Subcutaneous abdominal adipose tissue (tissue), 5 donors: ENCODE measurements at regions not wholly inside any gene's neighbourhood (a gene's known extent, or its start where the extent isn't known, plus 50 kb on each side); places are given as distances from the start of the nearest gene placed in this dataset.

ENCODE experiments used
- H3K27ac ChIP-seq: one replicate; pipeline ENCODE4 v1.7.0; 2013; ENCODE audit warnings: low read depth, mild to moderate bottlenecking, inconsistent platforms, low read length, moderate library complexity
- H3K27me3 ChIP-seq, 5 donors: one replicate each; pipeline ENCODE4 v1.7.0; 2013; ENCODE audit warnings: low read length in 5 of 5, inconsistent platforms in 1 of 5; ENCODE audit not compliant: control insufficient read depth in 5 of 5, insufficient read depth in 4 of 5
- H3K36me3 ChIP-seq, 5 donors: one replicate each; pipeline ENCODE4 v1.7.0; 2013; ENCODE audit warnings: low read length in 5 of 5; ENCODE audit not compliant: control insufficient read depth in 5 of 5, insufficient read depth in 5 of 5
- H3K4me1 ChIP-seq, 5 donors: one replicate each; pipeline ENCODE4 v1.7.0; 2013; ENCODE audit warnings: low read length in 5 of 5, mild to moderate bottlenecking in 3 of 5, moderate library complexity in 1 of 5; ENCODE audit not compliant: control insufficient read depth in 5 of 5, insufficient read depth in 5 of 5
- H3K4me3 ChIP-seq, 5 donors: one replicate each; pipeline ENCODE4 v1.7.0; 2013; ENCODE audit warnings: low read length in 5 of 5, low read depth in 1 of 5
- H3K9ac ChIP-seq, 5 donors: one replicate each; pipeline ENCODE4 v1.7.0; 2013; ENCODE audit warnings: low read length in 5 of 5, mild to moderate bottlenecking in 4 of 5, moderate library complexity in 3 of 5
- H3K9me3 ChIP-seq, 5 donors: one replicate each; pipeline ENCODE4 v1.7.0; 2013; ENCODE audit warnings: low read length in 5 of 5; ENCODE audit not compliant: control insufficient read depth in 5 of 5
- donor health status: healthy.
- donor health status: healthy.
- donor health status: healthy.
- donor health status: healthy.
- donor health status: healthy.

DNA sequence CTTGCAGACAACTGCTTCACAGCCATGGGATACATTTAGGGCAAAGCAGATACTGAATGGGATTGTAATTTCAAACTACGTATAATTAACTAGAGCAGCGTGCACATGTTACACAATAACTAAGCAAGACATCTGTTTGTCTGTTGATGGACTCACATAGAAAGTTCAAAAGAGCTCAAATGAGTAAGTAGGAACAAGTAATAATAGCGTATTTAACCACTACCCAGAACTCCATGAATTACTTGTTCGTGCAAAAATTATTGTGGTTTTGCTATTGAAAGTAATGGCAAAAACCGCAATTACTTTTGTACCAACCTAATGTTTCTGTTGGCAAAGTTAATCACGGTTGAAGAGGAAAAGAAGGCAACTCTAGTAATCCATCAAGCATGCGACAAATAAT lies 825.4 kb downstream of the PCDH18 start:
- no peaks in the 10 kb centered on the region for H3K9me3 ChIP-seq
- no peak overlapping the region for H3K4me3 ChIP-seq
- no peak overlapping the region for H3K27ac ChIP-seq
- no peaks in the 10 kb centered on the region for H3K36me3 ChIP-seq
- no peaks in the 10 kb centered on the region for H3K4me1 ChIP-seq
- no peak overlapping the region for H3K9ac ChIP-seq
- no peaks in the 10 kb centered on the region for H3K27me3 ChIP-seq

DNA sequence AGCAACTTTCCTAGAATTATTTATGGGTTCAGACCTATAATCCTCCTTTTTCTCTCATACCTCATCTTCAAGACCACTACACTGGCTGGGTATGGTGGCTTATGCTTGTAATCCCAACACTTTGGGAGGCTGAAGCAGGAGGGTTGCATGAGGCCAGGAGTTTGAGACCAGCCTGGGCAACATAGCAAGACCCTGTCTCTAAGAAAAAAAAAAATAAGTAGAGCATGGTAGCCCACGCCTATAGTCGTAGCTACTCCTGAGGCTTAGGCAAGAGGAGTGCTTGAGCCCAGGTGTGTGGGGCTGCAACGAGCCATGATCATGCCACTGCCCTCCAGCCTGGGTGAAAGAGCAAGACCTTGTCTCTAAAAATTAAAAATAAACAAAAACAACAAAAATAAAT lies 832.4 kb downstream of the PCDH18 start:
- H3K27me3 ChIP-seq = no peaks in the 10 kb centered on the region
- no peaks in the 10 kb centered on the region for H3K36me3 ChIP-seq
- H3K27ac ChIP-seq = no peak overlapping the region
- no peaks in the 10 kb centered on the region for H3K9me3 ChIP-seq
- H3K4me3 ChIP-seq = no peak overlapping the region
- no peaks in the 10 kb centered on the region for H3K4me1 ChIP-seq
- H3K9ac ChIP-seq = no peak overlapping the region

DNA sequence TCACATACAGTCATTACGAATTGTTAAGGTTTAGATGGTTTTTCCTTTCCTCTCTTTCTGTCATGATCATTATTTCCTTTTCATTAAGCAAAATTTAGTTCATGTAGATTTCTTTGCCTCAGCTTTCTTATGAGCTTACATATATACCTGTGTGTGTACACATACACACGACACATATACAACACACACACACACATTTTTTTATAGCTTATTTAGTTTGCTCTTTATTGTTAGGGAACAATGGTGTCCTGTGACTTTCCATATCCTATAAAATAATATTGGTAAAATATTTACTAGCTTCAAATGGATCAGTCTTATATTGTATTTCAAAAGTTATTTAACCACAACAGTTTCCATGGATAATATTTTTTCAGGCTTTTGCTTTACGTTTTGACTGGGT lies 840.7 kb downstream of the PCDH18 start:
- Histone ChIP-seq H3K9ac (no peak overlapping the region), H3K36me3 (no peaks in the 10 kb centered on the region), H3K4me1 (peaks cover 0 to 5% (median 0%) of the 10 kb centered on the region in 5 donors), H3K27me3 (no peaks in the 10 kb centered on the region), H3K27ac (no peak overlapping the region), H3K4me3 (no peak overlapping the region), H3K9me3 (no peaks in the 10 kb centered on the region)

DNA sequence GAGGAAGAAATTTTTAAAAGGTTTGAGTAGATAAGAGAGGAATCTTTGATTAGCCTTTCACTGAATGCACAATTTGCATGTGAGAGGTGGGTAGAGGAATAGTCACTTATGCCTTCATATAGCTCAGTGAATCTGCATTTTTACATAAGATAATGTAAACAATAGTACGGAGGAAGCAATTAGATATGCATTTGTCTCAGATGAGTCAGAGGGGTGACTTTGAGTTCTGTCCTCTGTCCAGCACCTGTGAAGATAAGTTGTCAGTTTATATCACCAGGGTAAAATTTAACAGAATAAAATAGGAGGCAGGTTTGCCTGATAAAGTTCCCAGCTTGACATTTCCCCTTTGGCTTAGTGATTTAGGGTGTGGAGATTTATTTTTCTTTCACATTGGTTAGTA lies 841.9 kb downstream of the PCDH18 start:
- Histone ChIP-seq H3K4me1 (peaks cover 0 to 5% (median 0%) of the 10 kb centered on the region in 5 donors), H3K27me3 (no peaks in the 10 kb centered on the region), H3K36me3 (no peaks in the 10 kb centered on the region), H3K9ac (no peak overlapping the region), H3K4me3 (no peak overlapping the region), H3K27ac (no peak overlapping the region), H3K9me3 (no peaks in the 10 kb centered on the region)

DNA sequence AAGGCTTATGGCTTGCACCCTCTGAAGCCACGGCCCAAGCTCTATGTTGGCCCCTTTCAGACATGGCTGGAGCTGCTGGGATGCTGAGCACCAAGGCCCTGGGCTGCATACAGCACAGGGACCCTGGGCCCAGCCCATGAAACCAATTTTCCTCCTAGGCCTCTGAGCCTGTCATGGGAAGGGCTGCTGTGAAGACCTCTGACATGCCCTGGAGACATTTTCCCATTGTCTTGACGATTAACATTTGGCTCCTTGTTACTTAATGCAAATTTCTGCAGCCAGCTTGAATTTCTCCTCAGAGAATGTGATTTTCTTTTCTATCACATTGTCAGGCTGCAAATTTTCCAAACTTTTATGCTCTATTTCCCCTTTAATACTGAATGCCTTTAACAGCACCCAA lies 844.7 kb downstream of the PCDH18 start:
- no peaks in the 10 kb centered on the region for H3K9me3 ChIP-seq

DNA sequence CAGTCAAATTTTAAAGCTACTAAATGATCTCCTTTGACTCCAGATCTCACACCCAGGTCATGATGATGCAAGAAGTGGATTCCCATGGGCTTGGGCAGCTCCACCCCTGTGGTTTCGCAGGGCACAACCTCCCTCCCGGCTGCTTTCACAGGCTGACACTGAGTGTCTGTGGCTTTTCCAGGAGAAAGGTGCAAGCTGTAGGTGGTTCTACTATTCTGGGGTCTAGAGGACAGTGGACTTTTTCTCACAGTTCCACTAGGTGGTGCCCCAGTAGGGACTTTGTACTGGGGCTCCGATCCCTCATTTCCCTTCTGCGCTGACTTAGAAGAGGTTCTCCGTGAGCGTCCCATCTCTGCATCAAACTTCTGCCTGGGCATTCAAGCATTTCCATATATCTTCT lies 845.2 kb downstream of the PCDH18 start:
- Histone ChIP-seq H3K9ac (no peak overlapping the region), H3K36me3 (no peaks in the 10 kb centered on the region), H3K4me3 (no peak overlapping the region), H3K27ac (no peak overlapping the region), H3K4me1 (peaks cover 0 to 5% (median 0%) of the 10 kb centered on the region in 5 donors), H3K27me3 (no peaks in the 10 kb centered on the region), H3K9me3 (no peaks in the 10 kb centered on the region)

More for the DNA sequence above, 844.7 kb downstream of the PCDH18 start:
- H3K27ac ChIP-seq = no peak overlapping the region
- H3K9ac ChIP-seq = no peak overlapping the region
- H3K27me3 ChIP-seq = no peaks in the 10 kb centered on the region
- no peaks in the 10 kb centered on the region for H3K36me3 ChIP-seq
- H3K4me1 ChIP-seq = peaks cover 0 to 5% (median 0%) of the 10 kb centered on the region in 5 donors
- no peak overlapping the region for H3K4me3 ChIP-seq

DNA sequence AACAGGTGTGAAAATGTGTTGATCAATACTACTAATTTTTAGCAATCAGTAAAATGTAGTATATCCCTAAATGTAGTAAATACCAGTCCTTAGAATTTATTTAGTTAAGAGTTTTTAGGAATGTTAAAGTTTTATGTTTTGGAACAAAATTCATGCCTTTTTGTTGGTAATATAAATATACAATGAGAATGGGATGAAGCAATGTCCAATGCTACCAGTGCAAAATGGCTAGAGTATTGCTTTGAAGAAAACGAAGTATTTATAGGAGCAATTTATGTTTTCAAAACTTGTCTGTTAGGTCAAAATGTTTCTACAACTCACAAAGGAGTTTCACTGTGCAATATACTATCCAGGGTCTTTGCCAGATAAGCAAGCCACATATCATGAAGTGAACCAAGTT lies 851.5 kb downstream of the PCDH18 start:
- no peak overlapping the region for H3K9ac ChIP-seq
- H3K27ac ChIP-seq = no peak overlapping the region
- H3K36me3 ChIP-seq = no peaks in the 10 kb centered on the region
- no peak overlapping the region for H3K4me3 ChIP-seq
- no peaks in the 10 kb centered on the region for H3K9me3 ChIP-seq
- no peaks in the 10 kb centered on the region for H3K27me3 ChIP-seq
- peaks cover 0 to 12% (median 3%) of the 10 kb centered on the region in 5 donors for H3K4me1 ChIP-seq

DNA sequence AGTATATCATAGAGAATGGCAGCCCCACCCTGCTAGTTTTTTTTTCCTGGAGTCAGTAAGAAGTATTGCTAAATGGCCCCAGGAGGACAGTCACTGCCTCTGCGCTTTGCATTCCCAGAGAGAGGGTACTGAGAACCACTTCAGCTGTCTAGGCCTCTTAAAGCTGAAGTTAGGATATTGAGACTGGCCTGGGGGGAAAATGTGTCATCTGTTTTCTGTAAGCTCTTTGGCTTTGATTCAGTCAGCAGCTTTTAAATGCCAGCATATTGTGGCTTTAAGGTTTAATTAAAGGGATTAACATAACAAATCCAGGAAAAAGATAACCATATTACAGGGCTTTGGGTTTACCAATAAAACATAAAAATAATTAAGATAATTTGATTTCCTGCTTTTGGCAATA lies 852.0 kb downstream of the PCDH18 start:
- H3K27ac ChIP-seq = no peak overlapping the region
- no peaks in the 10 kb centered on the region for H3K36me3 ChIP-seq
- no peaks in the 10 kb centered on the region for H3K9me3 ChIP-seq
- no peak overlapping the region for H3K4me3 ChIP-seq
- peaks cover 0 to 12% (median 3%) of the 10 kb centered on the region in 5 donors for H3K4me1 ChIP-seq
- H3K27me3 ChIP-seq = no peaks in the 10 kb centered on the region
- no peak overlapping the region for H3K9ac ChIP-seq

DNA sequence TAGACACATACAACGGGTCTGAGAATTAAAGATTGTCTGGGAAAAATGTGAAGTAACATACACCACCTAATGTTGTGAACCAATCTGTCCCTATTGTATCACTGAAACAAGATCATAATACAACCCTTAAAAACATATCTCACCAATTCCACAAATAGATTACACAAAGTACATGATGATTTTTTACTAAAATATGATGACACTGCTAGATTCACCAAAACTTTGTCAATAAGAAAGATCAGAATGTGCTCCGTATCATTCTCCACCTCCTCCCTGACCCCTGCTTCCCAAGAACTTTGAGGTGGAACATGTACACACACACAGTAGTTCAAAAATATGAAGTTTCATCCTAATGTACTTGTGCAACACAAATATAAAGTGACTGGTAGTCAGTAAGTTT lies 862.0 kb downstream of the PCDH18 start:
- no peak overlapping the region for H3K27ac ChIP-seq
- no peaks in the 10 kb centered on the region for H3K4me1 ChIP-seq
- no peak overlapping the region for H3K9ac ChIP-seq
- no peak overlapping the region for H3K4me3 ChIP-seq
- H3K9me3 ChIP-seq = no peaks in the 10 kb centered on the region
- H3K27me3 ChIP-seq = no peaks in the 10 kb centered on the region
- H3K36me3 ChIP-seq = no peaks in the 10 kb centered on the region

DNA sequence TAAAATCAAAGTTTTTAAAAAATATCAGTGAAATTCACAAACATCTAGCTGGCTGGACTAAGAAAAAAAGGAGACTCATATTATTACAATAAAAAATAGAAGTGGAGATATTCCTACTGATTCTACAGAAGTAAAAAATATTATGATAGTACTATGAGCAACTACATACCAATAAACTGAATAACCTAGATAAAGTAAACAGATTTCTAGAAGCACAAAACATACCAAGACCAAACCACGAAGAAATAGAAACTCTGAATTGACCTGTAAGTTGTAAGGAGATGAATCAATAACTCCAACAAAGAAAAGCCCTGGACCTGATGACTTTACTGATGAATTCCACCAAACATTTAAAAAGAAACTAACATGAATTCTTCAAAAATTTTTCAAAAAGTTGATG lies 867.3 kb downstream of the PCDH18 start:
- H3K4me1 ChIP-seq = no peaks in the 10 kb centered on the region
- no peak overlapping the region for H3K4me3 ChIP-seq
- H3K27ac ChIP-seq = no peak overlapping the region
- H3K9ac ChIP-seq = no peak overlapping the region
- no peaks in the 10 kb centered on the region for H3K36me3 ChIP-seq
- no peaks in the 10 kb centered on the region for H3K27me3 ChIP-seq
- peaks cover 0 to 19% (median 6%) of the 10 kb centered on the region in 5 donors for H3K9me3 ChIP-seq

DNA sequence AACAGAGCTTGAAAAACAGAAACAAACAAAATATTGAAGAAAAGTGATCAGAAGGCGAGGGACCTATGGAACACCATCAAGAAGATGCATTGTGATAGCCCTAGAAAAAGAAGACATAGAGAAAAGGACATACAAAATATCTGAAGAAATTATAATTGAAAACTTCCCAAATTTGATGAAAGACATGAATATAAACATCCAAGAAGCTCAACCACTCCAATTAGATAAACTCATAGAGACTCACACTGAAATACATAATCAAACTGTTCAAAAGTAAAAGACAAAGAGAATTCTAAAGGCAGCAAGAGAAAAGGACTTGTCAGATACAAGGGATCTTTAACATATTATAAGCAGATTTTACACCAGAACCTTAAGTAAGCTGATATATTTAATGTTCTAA lies 869.8 kb downstream of the PCDH18 start:
- peaks cover 0 to 19% (median 6%) of the 10 kb centered on the region in 5 donors for H3K9me3 ChIP-seq
- no peaks in the 10 kb centered on the region for H3K27me3 ChIP-seq
- no peak overlapping the region for H3K9ac ChIP-seq
- H3K27ac ChIP-seq = no peak overlapping the region
- H3K36me3 ChIP-seq = no peaks in the 10 kb centered on the region
- no peaks in the 10 kb centered on the region for H3K4me1 ChIP-seq
- H3K4me3 ChIP-seq = no peak overlapping the region
